HG03378 (cell line): ENCODE measurements at regions not wholly inside any gene's neighbourhood (a gene's known extent, or its start where the extent isn't known, plus 50 kb on each side); places are given as distances from the start of the nearest gene placed in this dataset.
"Not testable (repeated sequence)": the region's sequence is repeated elsewhere in the genome, so short reads cannot be mapped to it uniquely, and the experiment has no call there.

Source experiments
- ATAC-seq: cut with Tn5 transposase; IDR thresholded peaks from one replicate; pipeline ENCODE4 v1.9.1; 2021; ENCODE audit warnings: mild to moderate bottlenecking, moderate library complexity; ENCODE audit not compliant: unreplicated experiment

DNA sequence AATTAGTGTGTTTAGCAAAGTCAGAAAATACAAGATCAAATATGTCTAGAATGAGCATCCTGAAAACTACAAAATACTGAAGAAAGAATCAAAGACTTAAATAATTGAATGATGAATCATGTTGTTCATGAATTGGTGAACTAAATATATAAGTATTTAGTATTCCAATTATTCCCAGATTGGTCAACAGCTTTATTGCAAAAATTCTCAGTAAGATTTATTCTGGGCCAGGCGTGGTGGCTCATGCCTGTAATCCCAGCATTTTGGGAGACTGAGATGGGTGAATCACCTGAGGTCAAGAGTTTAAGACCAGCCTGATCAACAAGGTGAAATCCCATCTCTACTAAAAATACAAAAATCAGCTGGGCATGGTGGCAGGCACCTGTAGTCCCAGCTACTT, 250.0 kb upstream of the NECTIN3 start:
- no peak for ATAC-seq

GRCh38 chr3:110822971-110823370, 248.6 kb upstream of the NECTIN3 start:
- no peak for ATAC-seq

GRCh38 chr3:110846971-110847370, 224.6 kb upstream of the NECTIN3 start:
- ATAC-seq: no peak

DNA sequence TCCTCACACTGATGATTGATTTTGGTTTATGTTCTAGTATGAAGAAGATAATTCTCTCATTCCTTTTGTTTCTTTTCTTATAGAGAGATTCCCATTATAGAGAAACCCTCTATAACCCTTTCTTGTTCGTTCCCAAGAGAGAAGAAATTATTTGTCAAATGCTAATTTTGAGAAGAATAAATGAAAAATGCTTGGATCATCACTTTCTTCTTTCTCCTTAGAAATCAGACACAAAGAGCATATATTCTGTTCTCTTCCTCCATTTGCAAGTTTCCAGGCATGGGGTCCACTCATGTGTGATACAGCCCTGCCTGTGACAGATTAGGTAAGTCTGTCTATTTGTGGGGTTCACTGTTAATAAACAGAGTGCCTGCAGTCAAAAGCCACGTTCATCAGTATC, 222.6 kb upstream of the NECTIN3 start:
- no peak for ATAC-seq

- no peak for ATAC-seq
Measured at GRCh38 chr3:110851736-110852135, 219.9 kb upstream of the NECTIN3 start.

GRCh38 chr3:110855207-110855606, 216.4 kb upstream of the NECTIN3 start:
- no peak for ATAC-seq

- ATAC-seq: no peak
Measured at GRCh38 chr3:110856916-110857315, 214.7 kb upstream of the NECTIN3 start.

GRCh38 chr3:110858549-110858948, 213.1 kb upstream of the NECTIN3 start:
- ATAC-seq: no peak

DNA sequence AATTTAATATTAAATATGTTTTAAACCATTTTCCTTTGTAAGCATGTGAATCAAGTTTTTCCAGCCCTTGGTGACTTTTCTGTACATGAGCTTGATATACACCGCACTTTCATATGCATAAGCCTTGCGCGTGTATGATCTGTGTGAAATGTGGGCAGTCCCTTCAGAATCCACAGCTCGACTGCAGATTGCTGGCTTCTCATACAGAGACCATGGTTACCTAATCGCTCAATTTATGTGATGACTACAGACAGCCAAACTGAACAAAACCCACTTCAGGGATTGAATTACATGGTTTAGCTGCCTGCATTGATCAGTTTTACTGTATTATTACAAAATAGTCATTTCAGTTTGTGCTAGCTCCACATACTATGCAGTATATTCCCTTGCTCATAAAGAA, 212.3 kb upstream of the NECTIN3 start:
- no peak for ATAC-seq

DNA sequence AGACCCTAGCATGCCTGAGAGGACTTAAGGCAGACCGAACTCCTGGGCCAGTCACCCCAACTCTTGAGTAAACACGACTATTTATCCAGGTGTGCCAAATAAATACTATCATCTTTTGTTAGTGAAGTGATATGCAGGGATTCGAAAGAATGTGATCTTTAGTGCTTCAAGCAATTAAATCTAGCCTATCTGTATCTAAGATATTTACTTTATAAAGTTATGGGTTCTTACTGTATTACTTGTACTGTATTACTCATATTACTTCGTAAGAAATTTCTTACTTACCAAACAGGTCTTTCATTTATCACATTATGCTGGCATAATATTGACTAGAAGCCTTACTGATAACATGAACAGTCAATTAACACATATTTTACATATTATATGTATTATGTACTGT, 211.6 kb upstream of the NECTIN3 start:
- ATAC-seq: no peak

DNA sequence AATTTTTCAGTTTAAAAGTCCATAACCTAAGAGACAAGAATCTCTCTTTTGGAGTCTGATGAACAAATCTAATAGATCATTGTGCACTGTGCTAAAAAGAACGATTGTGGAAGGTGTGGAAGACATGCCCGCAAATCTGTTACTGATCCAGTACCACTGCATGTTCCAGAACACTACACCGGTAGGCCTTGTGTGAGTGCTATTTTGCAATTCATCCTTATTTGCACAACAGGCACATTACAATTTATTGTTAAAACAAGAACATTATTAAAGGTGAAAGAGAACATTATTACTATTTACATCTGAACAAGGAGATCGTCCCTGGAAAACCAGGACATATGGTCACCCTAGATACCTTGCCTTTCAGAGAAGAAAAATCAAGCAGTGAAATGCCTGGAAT, 205.7 kb upstream of the NECTIN3 start:
- ATAC-seq: no peak

GRCh38 chr3:110868106-110868505, 203.5 kb upstream of the NECTIN3 start:
- ATAC-seq: no peak

DNA sequence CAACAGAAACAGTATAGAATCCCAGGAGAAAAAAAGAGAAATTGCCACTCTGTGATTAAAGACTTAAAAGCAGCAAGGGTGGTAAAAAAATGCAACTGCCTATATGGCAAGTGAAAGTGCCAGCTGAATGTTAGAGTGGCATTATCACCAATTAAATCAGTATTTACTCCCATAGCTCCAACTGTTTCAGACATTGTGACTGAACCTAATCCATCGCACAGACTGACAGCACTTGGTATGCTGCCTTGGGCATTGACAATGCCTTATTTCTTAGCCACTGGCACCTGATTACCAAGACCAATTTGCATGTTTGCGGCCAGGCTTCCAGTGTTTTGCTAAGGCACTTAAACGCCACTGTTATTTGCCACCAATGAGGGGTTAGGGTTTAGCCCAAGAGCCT, 201.9 kb upstream of the NECTIN3 start:
- ATAC-seq: no peak

DNA sequence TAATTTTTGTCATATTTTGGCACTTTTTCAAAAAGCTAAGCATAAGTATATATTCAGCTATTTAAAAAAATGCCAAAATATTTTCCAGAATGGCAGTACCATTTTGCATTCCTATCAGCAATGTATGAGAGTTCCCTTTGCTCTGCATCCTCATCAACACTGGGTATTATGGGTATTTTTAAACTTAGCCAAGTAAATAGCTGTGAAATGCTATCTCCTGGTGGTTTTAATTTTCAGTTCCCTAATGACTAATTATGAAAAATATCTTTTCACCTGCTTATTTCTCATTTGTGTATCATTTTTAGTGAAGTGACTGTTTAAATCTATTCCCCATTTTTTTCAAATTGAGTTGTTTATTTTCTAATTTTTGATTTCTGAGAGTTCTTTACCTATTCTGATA, 199.7 kb upstream of the NECTIN3 start:
- no peak for ATAC-seq

DNA sequence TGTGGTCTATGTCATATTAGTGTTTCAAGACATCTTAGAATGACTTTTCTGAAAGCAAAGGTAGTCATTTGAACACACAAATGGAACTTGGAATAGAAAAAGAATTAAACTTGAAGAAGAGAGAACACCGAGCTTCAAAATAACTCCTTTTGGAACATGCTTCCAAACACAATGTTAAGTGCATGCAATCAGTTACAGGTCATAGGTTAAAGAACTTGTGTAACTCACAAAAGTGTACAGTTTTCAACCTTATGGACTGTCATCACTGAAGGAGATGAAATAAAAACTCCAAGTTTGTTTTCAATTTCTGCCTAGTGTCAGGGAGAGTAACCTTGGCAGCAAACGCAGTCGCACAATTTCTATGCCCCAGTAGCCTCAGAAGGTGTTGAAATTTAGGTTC, 192.9 kb upstream of the NECTIN3 start:
- no peak for ATAC-seq

DNA sequence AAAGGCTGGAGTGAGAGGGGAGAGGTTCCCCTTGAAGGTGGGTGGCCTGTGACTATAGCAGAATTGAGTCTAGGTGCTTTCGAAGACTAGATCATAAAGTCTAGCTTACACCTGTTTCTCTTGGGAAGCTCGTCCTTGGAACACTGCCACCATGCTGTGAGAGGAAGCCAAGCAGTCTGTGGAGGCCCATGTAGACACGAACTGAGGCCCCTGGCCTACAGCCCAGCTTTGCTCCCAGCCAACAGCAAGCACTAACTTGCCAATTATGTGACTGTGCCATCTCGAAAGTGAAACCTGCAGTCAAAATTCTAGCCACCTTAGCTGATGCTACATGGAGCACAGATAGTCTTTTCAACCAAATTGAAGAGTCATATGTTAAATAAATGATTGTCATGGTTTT, 190.5 kb upstream of the NECTIN3 start:
- peak; percentile 78 for ATAC-seq

DNA sequence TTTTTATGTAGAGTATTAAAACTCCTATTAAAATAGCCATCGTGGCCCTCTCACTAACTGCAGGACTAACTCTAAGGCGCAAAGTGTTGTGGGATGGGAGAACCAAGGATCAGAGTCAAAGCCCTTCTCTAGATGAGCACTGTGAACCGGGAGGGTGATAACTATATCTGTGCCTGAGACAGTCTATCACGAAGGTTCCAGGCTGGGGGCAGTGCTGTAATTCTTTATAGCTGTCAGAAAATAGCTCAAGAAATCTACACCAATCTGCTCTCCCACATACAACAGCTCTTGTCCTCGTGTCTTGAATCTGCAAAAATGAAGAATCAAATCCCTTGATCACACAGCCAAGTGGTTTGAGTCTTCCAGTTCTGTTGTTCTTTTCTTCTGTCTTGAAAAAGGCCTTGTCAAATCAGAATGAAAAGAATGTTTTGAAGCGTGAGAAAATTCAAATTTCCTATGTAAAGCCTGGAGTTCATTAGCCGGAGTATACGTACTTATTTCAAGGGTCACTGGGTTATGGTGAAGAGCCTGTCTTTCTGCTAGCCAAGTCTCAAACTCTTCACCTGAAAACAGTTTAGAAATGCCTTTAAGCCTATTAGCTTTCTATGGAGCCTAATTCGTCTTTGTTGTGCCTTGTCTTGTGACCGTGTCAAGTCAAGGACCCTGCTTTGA, 185.3 kb upstream of the NECTIN3 start:
- ATAC-seq: no peak

- ATAC-seq: no peak
Measured at GRCh38 chr3:110887176-110887575, 184.4 kb upstream of the NECTIN3 start.

DNA sequence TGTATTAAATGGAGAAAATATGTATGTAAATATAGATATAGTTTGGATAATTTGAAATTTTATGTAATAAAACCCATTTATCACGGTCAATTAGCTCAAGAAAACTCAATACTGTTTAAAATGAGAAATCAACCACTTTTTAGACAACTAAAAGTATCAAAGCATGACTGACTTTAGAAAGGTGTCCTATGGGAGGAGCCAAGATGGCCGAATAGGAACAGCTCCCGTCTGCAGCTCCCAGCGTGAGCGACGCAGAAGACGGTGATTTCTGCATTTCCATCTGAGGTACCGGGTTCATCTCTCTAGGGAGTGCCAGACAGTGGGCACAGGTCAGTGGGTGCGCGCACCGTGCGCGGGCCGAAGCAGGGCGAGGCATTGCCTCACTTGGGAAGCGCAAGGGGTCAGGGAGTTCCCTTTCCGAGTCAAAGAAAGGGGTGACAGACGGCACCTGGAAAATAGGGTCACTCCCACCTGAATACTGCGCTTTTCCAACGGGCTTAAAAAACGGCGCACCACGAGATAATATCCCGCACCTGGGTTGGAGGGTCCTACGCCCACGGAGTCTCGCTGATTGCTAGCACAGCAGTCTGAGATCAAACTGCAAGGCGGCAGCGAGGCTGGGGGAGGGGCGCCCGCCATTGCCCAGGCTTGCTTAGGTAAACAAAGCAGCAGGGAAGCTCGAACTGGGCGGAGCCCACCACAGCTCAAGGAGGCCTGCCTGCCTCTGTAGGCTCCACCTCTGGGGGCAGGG, 182.8 kb upstream of the NECTIN3 start:
- ATAC-seq: not testable (repeated sequence)

DNA sequence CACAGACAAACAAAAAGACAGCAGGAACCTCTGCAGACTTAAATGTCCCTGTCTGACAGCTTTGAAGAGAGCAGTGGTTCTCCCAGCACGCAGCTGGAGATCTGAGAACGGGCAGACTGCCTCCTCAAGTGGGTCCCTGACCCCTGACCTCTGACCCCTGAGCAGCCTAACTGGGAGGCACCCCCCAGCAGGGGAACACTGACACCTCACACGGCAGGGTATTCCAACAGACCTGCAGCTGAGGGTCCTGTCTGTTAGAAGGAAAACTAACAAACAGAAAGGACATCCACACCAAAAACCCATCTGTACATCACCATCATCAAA, 182.3 kb upstream of the NECTIN3 start:
- ATAC-seq: not testable (repeated sequence)

- ATAC-seq: no peak
Measured at GRCh38 chr3:110894574-110894973, 177.0 kb upstream of the NECTIN3 start.

GRCh38 chr3:110895054-110895453, 176.6 kb upstream of the NECTIN3 start:
- ATAC-seq: no peak

GRCh38 chr3:110897046-110897445, 174.6 kb upstream of the NECTIN3 start:
- ATAC-seq: no peak
